ENCODE measurements at regions not wholly inside any gene's neighbourhood (a gene's known extent, or its start where the extent isn't known, plus 50 kb on each side); places are given as distances from the start of the nearest gene placed in this dataset.

DNA sequence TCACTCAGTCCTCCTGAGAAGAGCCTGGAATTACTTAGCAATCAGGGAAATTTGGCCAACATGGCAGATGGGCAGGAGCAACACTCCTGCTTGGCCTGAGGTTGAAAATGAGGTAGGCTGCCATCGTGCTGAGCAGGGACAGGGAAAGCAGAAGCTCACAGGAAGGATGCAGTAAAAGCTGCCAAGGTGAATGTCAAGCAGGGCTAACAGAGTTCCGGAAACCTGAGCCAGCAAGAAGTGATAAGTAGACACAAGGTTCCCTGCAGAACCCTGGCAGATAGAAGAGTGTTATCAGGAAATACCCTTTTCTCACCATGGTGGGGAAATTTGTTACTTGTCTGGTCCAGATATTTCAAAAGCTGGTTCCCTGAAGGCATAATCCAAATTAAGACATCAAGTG, 454.3 kb upstream of the MEX3C start:
- no peak for DNase-seq (ENCODE audit: low spot score)

DNA sequence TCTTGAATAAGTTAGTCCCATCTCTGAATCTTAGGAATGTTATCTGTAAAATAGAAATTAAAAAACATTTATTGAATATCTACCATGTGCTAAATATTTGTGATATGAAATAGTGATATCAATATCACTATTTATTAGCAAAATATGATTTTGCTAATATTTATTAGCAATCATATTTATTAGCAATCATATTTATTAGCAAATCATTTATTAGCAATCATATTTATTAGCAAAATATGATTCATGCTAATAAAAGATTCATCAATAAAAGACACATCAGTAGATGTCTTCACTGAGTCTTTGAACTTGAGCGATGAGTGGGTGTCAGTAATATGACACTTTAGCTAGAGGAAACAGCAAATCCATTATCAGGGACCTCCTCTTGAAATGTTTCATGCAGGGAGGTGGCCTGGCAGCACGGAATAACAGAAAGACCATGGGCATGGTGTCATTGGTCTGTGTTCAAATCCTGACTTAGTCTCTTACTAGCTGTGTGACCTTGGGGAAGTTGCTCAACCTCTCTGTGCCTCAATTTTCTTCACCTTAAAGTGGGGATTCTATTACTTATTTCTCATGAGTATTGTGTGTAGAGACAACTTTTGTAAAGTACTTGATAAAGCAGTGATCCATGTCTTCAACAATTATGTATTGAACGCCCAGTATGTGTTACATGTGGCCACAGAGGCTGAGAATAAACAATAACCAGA, 456.2 kb upstream of the MEX3C start:
- DNase-seq (ENCODE audit: low spot score): no peak

DNA sequence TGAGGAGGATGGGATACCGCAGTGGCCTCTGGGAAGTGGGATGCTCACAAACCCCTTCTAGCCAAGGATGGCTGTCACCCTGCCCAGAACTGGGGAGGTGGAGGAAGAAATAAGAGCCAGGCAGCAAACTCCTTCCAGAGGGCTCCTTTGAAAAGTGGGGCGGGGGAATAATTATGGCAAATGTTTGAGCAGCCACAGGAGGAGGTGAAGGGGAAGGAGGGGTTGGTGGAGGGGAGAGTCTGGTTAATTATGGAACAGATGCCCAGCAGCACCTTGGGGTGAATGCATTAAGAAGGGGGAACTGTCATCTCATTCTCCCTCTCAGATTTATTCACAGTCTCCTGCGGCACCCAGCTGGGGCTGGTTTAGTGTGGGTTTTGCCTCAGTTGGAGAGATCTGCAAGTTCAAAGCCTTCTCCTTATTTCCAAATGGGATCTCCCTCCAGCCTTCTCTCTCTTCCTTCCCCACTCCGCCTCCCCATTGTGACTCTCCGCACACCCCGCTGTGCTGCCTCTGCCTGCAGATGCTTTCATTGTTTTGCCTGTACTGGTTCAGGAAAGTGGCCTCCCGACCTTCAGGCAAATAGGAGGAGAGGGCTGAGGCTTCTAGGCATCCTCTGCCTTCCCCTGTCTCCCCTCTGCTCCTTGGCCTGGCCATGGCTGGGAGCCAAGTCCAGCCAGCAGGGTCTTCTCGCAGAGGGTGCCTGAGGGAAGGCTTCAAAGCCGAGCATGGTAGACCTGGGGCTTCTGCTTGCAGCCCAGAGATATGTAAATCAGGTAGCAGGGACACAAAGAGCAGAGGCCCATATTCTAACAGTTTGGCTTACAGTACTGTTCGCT, 457.2 kb upstream of the MEX3C start:
- DNase-seq (ENCODE audit: low spot score): no peak

DNA sequence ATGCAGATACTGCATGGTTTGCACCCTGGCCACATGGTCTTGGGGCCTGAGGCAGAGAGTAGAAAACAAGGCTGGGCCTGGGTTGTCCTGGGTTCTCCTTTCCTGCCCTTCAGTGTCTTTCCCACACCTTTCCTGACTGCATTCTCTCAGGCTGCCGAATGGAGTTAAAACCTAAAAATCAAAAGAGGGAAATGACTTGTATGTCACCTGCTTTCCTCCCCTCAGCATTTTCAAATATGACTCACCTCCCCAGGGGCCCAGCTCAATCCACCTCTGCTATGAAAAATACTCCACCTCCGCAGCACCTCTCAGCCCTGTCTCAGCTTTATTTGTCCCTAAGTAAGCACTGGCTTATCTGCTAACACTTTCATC, 457.8 kb upstream of the MEX3C start:
- no peak for DNase-seq (ENCODE audit: low spot score)

DNA sequence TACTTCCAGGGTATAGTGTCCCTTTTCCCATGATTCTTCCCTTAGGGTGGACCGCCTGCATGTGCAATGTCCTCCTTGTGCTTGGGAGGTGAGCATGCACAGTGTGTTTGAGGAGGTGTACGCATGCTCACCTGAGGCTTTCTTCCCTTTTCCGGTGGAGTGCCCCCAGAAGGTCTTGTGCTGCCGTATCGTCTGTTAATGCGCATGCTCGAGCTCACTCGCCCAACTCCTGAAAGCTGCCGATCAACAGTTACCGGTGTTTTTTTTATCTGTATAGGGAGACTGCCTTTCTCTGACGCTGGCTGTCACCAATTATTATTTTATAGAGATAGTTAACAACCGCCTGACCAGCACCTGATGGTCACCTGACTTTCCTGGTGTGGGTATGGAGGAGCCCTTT, 458.8 kb upstream of the MEX3C start:
- no peak for DNase-seq (ENCODE audit: low spot score)

DNA sequence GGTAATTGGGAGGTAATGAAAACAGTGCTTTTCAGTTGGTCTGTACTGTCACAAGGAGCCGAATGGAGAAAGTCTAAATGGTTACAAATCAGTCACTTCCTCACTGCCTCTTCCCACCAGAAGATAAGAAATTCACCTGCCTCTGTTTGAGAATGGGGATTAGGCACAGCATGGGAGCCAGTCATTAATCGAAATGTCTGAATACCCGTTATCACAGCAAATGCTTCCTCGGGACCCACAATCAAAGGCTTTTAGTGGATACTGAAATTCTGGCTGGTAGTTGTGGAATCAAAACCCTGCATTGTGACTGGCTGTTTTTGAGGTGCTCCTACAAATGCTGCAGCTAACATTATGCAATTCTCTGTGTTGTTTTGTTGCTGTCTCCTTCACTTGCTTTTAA, 461.0 kb upstream of the MEX3C start:
- DNase-seq (ENCODE audit: low spot score): no peak

DNA sequence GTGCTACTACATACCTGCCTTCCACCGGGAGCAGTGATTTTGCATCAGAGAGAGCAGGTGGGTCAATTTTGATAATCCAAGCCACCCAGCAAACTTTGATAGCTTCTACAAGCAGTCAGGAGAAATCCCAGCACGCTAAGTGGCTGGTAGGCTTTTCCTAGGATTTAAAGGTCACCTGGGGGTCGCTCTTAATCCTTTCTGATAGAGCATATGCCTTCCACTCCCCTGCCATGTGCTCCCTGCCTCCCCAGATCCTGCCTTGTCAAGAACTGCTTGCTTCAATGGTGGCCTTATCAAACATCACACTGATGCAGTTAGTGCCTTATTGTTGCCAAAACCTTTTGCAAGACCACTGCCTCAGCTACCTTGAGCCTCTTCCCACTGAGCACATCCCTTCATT, 462.3 kb upstream of the MEX3C start:
- no peak for DNase-seq (ENCODE audit: low spot score)

DNA sequence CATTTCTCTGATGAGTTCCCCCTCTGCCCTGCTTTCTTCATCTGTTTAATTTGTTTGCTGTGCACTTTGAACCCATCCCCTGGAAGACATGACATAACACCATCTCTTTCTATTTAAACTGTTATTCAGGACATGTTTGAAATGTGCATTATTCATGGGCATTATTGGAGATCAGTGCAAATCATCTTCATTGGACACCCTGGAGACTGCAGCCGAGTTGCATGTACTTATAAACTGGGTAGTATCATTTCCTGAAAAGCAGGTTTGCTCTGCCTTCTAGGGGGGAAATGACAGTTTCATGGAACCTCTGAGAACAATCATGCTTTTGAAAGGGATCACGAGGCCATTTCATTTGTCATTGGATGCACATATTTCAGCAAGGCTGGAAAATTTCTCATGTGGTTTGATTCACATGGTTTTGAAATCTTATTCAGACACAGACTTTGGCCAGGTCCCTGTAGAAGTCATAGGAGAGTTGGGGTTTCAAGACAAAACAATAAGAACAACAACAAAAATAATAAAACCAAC, 462.8 kb upstream of the MEX3C start:
- DNase-seq (ENCODE audit: low spot score): no peak

DNA sequence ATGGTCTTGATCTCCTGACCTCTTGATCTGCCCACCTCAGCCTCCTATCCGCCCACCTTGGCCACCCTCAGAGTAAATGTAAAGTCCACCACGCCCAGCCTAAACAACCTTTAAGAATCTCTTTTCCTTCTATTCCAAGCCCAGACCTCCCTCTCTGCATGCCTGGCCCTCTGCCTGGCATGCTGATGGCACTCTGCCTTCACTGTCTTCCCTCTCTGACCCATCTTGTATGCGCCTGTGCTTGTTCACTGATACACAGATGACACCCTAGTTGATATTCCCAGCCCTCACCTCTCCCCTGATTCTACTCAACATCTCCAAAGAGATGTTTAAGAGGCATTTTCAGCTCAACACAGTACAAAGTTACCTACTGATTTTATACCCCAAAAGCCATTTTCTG, 466.8 kb upstream of the MEX3C start:
- DNase-seq (ENCODE audit: low spot score): no peak

DNA sequence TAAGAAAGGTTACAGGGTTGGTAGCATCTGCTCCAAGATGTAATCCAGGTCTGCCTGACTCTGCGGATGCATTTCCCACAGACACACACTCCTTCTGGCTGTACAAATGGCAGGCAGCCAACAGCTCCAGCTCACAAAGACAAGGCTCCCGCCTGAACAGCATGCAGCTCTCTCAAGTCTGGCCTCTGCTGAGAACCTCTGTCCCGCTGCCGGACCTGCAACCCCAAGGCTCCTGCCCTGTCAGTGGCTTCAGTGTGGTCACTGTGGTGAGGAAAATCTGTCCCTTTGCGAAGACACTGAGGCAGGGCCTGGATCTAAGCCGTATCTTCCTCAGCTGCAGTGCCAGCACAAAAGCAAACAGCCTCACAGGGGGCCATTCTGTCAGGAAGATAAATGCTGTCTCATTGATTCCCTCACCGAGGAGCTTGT, 469.3 kb upstream of the MEX3C start:
- DNase-seq (ENCODE audit: low spot score): no peak

DNA sequence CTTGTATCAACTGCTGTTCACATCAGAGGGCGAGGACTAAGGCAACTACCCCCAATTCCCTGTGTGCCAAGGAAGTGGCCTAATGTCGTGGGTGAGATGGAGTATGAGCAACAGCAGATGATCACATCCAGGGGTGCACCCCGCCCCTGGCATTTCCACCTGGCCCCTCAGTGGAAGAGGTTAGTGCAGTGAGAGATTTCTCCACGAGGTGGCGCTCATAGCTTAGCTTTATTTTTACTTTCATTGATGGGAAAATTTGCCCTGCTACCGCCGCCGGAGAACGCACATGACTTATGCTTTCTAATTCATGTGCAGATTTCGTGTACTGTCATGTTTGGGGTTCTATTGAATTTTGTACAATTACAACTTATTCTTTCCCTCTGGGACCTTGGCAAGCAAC, 470.6 kb upstream of the MEX3C start:
- DNase-seq (ENCODE audit: low spot score): peak; percentile 52

DNA sequence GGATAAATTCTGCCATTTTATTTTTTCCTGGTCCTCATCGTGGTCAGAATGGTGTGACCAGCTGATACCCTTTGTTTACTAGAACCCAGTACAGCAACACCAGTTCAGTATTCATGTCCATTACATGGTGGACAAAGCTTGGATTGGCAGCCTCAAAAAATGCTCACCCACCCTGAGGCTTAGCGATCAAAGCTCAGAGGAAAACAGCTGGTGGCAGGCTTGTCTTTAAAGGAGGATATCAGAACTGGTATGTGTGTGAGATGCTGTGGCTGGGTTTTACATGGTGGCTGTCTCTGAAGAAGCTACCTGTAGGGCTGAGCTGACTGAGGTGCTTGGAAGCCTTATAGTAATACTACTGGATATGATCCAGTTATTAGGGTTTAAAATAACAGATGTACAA, 471.1 kb upstream of the MEX3C start:
- no peak for DNase-seq (ENCODE audit: low spot score)

DNA sequence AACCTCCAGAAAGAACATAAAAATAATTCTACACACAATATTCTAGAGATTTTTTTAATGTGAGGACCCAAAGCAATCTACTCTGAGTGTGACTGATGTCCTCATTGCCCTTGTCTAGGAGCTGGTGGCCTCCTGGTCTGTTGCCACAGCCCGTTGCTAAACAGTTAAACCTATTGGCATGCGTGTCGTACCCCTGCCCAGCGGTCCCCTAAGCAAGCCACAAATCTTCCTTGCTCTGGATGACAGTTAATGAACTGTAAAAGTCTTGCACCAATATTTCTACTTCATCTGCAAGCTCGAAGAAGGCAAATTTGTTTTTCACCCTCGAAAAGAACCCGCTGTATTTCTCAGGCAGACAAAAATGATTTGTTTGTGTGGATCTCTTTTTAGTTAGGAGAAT, 489.1 kb upstream of the MEX3C start:
- no peak for DNase-seq (ENCODE audit: low spot score)

DNA sequence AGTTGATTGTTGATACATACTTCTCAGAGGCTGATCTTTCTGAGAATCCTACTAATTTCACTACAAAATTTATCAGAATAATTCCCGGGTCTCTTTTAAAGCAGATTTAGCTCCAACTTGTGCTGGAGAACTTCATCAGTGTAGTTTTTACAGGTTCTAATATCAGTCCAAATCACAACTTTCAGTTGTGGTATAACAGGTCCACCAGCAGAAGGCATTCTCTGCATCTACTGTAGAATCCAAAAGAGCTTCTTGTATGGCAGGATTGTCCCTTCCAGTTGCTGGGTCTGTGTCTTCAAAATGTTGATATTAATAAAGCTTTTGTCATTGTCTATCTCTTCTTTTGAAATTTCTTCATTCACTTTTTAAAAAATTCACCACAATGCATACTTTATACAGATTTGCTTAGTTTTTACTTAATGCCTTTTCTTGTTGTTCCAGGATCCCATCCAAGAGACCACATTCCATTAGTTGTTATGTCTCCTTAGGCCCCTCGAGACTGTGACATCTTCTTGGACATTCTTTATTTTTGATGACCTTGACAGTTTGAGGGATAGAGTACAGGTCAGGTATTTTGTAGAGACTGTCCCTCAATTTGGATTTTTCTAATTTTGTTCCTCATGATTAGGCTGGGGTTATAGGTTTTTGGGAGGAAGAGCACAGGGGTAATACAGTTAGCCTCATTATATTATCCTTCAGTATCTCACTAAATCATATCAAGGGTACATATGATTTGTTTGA, 490.5 kb upstream of the MEX3C start:
- DNase-seq (ENCODE audit: low spot score): no peak

DNA sequence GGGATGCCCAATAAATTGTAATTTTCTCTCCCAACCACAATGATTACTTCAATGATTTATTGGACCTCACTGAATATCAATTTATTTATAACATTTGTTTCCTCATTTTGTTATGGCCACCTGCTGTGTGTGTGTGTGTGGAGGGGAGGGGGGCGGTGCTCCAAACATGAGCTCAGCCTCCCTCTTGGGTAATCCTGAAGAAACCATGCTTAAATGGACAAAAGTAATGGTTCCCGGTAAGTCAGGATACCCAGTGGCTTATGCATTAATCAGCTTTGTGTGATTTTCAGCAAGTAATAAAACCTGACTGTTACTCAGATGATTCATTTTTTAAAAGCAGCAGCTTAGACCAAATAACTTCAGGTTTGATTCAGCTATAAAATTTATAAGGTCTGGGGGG, 495.1 kb upstream of the MEX3C start:
- no peak for DNase-seq (ENCODE audit: low spot score)

DNA sequence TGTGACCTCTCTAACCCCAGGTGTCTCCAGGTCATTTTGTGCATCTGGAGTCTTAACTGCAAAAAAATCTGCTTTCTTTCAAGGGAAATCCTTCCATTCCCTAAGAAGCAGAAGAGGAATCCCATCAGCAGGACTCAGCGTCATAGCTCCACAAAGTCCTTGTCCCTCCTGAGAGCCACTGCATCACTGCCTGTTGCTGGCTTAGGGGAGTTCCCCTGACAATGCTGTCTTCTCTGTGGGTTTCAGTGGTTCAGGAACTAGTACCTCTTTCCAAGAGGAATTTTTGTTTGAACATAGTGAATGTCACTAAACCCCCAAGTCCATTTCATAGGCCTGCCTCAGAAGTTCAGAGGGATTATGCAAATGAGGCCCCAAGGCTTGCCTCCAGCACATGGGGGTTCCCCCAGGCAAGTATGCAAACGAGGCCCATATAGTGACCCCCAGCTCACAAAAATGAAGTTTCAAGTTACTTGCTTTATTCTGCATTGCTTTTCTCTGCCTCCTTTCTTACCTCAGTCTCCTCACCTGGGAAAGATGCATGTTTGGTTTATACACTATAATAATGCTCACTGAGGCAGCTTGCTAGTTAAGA, 513.9 kb upstream of the MEX3C start:
- no peak for DNase-seq (ENCODE audit: low spot score)

DNA sequence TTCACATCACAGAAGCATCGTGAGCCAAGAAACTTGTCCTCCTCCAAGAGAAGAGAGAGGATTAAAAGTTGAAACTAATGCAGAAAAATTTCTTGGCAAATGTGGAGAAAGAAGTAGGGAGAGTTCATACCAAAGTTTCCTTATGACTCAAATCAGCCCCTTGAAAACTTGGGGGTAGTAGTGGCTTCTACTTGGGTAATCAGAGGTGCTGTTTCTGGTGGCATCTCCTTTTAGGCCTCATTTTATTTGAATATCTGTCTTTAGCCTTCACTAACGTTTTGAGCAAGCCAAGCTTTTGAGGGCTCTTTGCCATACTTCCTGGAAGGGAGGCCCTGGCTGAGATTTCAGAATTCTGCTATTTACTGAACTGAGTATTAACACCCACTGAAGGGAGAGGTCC, 515.3 kb upstream of the MEX3C start:
- no peak for DNase-seq (ENCODE audit: low spot score)

DNA sequence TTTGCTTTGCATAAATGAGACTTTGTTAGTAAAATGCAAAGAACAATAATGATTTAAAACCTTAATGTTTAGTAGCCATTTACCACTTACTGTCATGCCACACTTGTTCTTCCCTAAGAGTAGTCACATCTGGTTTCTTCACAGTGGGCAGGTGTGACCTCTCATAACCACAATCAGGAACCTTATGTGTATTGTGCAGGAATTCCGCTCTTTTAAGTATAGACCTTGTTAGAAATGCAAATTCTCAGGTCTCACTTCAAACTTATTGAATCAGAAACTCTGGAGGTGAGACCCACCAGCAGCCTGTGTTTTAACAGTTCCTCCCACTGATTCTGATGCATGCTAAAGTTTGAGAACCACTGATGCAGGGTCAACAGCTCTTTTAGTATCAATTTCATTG, 518.8 kb upstream of the MEX3C start:
- no peak for DNase-seq (ENCODE audit: low spot score)

DNA sequence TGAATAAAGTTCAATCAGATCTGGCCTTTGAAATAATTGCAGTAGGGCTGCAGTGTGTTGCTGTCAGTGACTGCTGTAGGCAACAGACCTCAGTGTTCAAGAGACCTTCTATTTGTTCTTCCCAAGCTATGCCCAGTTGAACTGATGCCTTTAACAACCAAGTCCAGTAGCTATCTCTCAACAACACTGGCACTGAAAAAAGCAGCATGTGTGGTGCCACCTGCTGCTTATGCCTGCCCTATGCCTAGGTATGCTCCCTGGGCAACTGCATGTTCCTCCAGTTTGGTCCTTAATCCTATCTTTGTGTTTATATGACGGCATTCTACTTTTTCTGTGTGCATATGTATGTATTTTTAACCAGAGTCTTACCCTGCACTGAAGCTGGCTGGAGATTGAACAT, 523.9 kb upstream of the MEX3C start:
- DNase-seq (ENCODE audit: low spot score): no peak

DNA sequence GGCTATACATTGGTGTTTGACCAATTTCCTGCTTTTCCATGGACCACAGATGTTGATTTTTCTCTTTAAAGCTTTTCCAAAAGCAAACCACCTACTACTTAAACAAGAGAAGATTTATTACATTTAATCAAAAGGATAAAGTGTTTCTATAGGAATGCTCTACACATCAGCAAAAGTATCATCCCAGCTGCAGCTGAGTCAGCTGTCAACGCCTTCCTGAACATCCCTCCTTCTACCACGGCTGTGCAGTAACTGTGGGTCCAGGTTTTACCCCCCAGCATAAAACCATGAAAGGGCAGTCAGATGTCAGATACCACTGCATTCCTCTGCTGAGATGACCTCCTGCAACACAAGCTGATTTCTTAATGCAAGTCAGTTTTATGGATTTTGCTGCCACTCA, 524.5 kb upstream of the MEX3C start:
- no peak for DNase-seq (ENCODE audit: low spot score)

DNA sequence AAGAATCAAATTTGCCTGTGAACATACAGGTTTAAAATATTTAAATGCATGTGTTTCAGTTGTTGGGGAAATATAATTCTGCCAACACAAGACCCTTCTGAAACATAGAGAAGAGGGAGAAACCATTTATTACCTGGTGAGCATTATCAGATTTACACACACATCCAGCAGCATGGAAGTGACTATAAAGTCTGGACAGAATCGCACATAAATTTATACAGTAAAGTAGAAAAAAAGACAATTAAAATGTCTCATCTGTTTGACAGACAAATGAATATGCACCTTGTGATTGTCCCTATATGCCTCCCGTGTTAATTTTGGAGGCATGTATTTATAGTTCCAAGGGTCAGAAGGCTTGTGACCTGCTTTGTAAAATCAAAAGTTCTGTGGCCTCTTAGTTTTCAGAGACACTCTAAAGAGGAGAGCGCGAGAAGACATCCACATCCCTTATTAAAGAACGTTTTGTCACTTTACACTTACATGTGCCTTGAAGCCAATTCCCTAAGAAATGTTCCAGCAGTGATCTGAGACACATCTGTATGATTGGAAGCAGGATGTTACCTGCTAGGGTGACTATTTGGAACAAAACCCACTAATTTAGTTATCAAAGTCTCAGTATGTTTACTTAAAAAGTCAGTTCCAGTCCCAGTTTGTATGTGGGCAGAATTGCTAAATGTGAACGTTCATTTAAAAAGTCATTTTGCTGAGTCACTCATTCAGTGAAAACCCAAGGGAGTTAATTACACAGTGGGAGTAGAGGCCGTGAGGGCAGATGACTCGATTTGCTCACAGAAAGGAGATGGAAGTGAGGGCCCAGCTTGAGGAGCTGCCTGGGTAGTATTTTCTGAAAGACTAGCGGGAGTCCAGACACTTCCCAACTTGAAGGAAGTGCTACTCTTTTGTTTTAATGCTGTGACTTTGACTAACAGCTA, 527.6 kb upstream of the MEX3C start:
- DNase-seq (ENCODE audit: low spot score): no peak
